Natural killer cell (primary cell): ENCODE measurements at regions not wholly inside any gene's neighbourhood (a gene's known extent, or its start where the extent isn't known, plus 50 kb on each side); places are given as distances from the start of the nearest gene placed in this dataset.

Experiments used
- ATAC-seq, 3 donors: fragments of 150-1000 bp in 2 of 3; fragments of 200-7000 bp in 1 of 3; cut with Tn5 transposase; 1 replicate in 1 of 3; 2 replicates in 2 of 3; pipeline ENCODE4 v1.10.0; 2021; ENCODE audit warnings: mild to moderate bottlenecking in 2 of 3, moderate library complexity in 2 of 3
- DNase-seq, 2 donors: peaks; one replicate each; pipeline versions ENCODE4 v3.0.0 to v3.0.0-alpha.2; 2013 to 2021; ENCODE audit warnings: mixed read lengths in 1 of 2
- H3K27ac ChIP-seq: one replicate; pipeline ENCODE4 v1.5.1; 2013; ENCODE audit warnings: mild to moderate bottlenecking, low read length
- H3K27me3 ChIP-seq: one replicate; pipeline ENCODE4 v1.6.1; 2013; ENCODE audit warnings: low read length; ENCODE audit not compliant: control insufficient read depth, insufficient read depth
- H3K36me3 ChIP-seq: one replicate; pipeline ENCODE4 v1.6.1; 2013; ENCODE audit warnings: low read length; ENCODE audit not compliant: control insufficient read depth, insufficient read depth
- H3K4me1 ChIP-seq: one replicate; pipeline ENCODE4 v1.6.1; 2013; ENCODE audit warnings: low read length; ENCODE audit not compliant: control insufficient read depth, insufficient read depth
- H3K4me3 ChIP-seq: one replicate; pipeline ENCODE4 v1.5.1; 2013; ENCODE audit warnings: low read length
- H3K9me3 ChIP-seq: one replicate; pipeline ENCODE4 v1.6.1; 2013; ENCODE audit warnings: low read length; ENCODE audit not compliant: control insufficient read depth, insufficient read depth
- H3K27ac Mint-ChIP-seq, 2 donors: one replicate each; pipeline ENCODE4 v1.8.0; 2022; ENCODE audit warnings: mild to moderate bottlenecking in 2 of 2, mixed read lengths in 2 of 2, moderate library complexity in 1 of 2
- H3K27me3 Mint-ChIP-seq, 2 donors: one replicate each; pipeline ENCODE4 v1.8.0; 2022; ENCODE audit warnings: low read depth in 2 of 2, mixed read lengths in 2 of 2
- H3K36me3 Mint-ChIP-seq: one replicate; pipeline ENCODE4 v1.8.0; 2022; ENCODE audit warnings: mixed read lengths
- H3K4me1 Mint-ChIP-seq, 2 donors: one replicate each; pipeline ENCODE4 v1.8.0; 2022; ENCODE audit warnings: mixed read lengths in 2 of 2
- H3K4me3 Mint-ChIP-seq: one replicate; pipeline ENCODE4 v1.8.0; 2022; ENCODE audit warnings: mild to moderate bottlenecking, moderate library complexity, mixed read lengths
- H3K9me3 Mint-ChIP-seq, 2 donors: one replicate each; pipeline ENCODE4 v1.8.0; 2022; ENCODE audit warnings: mixed read lengths in 2 of 2
- CTCF ChIP-seq: fragments of 200-600 bp; IDR thresholded peaks from one replicate; pipeline ENCODE4 v1.8.0; 2022; ENCODE audit warnings: antibody characterized with exemption
- WGBS: methylation state at CpG from one replicate; pipeline ENCODE4 v1.1.7; 2013; ENCODE audit warnings: missing lambda C conversion rate; ENCODE audit not compliant: insufficient coverage; 5-methylcytosine and 5-hydroxymethylcytosine counted together
- intact Hi-C: fragments of 100-400 bp; cut with micrococcal nuclease; formaldehyde crosslinking; loops from one replicate; pipeline ENCODE4 v1.14.2; 2022

DNA sequence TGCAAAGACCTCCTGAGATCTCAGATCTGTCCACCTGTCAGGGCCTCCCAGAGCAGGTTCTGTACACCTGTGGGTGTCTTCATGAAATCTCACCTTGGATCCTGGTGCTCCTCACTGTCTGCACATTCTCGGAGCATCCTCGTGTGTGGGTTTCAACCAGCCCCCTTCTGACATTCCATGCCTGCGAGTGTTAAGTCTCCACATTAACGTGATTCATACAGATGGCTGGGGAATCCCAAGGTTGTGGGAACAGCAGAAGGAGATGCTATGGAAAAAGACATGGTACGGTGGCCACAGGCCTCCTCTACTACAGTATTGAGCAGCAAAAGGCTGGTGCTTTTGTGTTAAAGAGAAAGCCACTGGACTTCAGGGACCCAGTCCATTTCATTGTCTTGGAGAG lies 556.5 kb downstream of the DHX35 start:
- no peaks in the 10 kb centered on the region for H3K4me1 ChIP-seq
- no peak overlapping the region for H3K27ac ChIP-seq
- no peak for DNase-seq
- peaks cover 0 to 3% of the 10 kb centered on the region in 2 donors for H3K9me3 Mint-ChIP-seq
- no peak overlapping the region for H3K4me3 Mint-ChIP-seq
- no peaks in the 10 kb centered on the region for H3K4me1 Mint-ChIP-seq
- intact Hi-C loops, result no loop called here
- H3K27me3 Mint-ChIP-seq, result no peaks in the 10 kb centered on the region
- H3K4me3 ChIP-seq, result no peak overlapping the region
- no peaks in the 10 kb centered on the region for H3K36me3 Mint-ChIP-seq
- no peaks in the 10 kb centered on the region for H3K27me3 ChIP-seq
- H3K27ac Mint-ChIP-seq, result no peak overlapping the region
- WGBS, result 85% methylated on average over 5 of the region's 5 CpGs
- ATAC-seq, result no peak
- no peaks in the 10 kb centered on the region for H3K9me3 ChIP-seq
- H3K36me3 ChIP-seq, result no peaks in the 10 kb centered on the region
- no peak for TF ChIP-seq CTCF

DNA sequence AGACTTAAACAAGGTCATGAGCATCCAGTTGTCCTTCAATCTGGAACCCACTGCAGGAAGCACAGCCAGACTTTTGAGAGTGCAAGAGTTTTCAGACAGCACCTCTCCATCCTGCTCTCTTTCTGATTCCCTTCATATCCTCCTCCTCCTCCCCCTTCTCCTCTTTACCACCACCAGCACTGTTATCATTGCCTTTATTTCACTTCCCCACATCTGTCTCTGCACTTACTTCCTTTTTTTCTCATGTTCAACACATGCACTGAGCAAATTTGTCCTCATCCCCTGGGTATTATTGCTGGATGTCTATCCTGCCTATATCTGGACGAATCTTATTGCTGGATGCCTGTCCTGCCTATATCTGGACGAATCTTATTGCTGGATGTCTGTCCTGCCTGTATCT lies 554.8 kb downstream of the DHX35 start:
- intact Hi-C loops, result no loop called here
- TF ChIP-seq CTCF, result no peak
- peaks cover 0 to 3% of the 10 kb centered on the region in 2 donors for H3K9me3 Mint-ChIP-seq
- H3K27me3 Mint-ChIP-seq, result no peaks in the 10 kb centered on the region
- H3K4me3 Mint-ChIP-seq, result no peak overlapping the region
- no peaks in the 10 kb centered on the region for H3K36me3 ChIP-seq
- H3K4me1 Mint-ChIP-seq, result no peaks in the 10 kb centered on the region
- H3K27ac ChIP-seq, result no peak overlapping the region
- no peaks in the 10 kb centered on the region for H3K36me3 Mint-ChIP-seq
- H3K4me1 ChIP-seq, result no peaks in the 10 kb centered on the region
- H3K27me3 ChIP-seq, result no peaks in the 10 kb centered on the region
- DNase-seq (no peak), ATAC-seq (no peak)
- H3K27ac Mint-ChIP-seq, result no peak overlapping the region
- no peaks in the 10 kb centered on the region for H3K9me3 ChIP-seq
- no peak overlapping the region for H3K4me3 ChIP-seq
- 50% methylated on average over 2 of the region's 2 CpGs for WGBS

DNA sequence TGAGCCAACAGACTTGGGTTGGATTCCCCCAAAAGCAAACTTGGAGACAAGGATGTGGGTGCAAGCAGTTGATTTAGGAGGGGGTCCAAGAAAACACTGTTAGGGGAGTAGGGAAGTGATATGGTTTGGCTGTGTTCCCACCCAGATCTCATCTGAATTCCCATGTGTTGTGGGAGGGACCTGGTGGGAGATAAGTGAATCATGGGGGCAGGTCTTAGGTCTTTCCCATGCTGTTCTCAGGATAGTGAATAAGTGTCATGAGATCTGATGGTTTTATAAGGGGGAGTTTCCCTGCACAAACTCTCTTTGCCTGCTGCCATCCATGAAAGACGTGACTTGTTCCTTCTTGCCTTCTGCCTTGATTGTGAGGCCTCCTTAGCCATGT lies 542.6 kb downstream of the DHX35 start:
- Histone ChIP-seq H3K9me3 (no peaks in the 10 kb centered on the region), H3K27ac (no peak overlapping the region), H3K36me3 (no peaks in the 10 kb centered on the region), H3K27me3 (no peaks in the 10 kb centered on the region), H3K4me3 (no peak overlapping the region), H3K4me1 (no peaks in the 10 kb centered on the region)
- DNase-seq, result no peak
- Mint-ChIP-seq H3K4me3 (no peak overlapping the region), H3K27me3 (no peaks in the 10 kb centered on the region), H3K4me1 (no peaks in the 10 kb centered on the region), H3K27ac (no peak overlapping the region), H3K36me3 (no peaks in the 10 kb centered on the region), H3K9me3 (no peaks in the 10 kb centered on the region)
- ATAC-seq, result no peak
- TF ChIP-seq CTCF, result no peak
- intact Hi-C loops, result no loop called here
- 73% methylated on average over 1 of the region's 1 CpG for WGBS

DNA sequence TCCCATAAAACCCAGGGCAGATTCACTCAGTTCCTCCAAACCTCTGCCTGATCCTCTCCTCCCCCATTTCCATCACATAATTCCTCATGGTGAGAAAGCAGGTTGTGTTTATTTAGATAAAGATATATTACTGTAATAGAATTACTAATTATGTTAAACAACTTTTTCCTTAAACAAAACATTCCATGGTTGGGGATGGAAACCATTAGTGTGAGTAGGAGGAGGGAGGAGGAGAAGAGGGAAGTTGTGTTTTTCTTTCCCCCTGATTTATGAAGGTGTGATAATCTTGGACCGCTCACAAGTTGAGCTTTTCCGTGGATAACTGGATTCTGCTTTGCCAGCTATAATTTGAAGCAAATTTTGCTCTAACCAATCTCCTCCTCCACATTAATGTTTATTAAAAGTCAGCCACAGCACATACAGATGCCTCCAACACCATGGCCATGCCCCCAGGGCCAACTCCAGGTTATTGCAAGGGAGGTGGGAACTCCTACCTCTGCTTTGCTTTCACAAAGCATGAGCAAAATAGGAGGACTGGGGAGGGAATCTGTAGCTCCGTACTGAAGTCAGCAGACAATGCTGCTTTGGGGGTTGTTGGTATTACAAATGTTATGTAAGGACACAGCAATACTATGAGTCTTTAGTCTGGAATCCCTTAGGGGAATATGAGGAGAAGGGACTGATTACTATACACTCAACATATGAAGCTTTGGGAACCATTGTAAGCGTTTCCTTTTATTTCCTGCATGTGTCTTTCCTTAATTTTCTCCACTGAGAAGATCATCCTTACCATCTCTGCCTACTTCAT lies 542.0 kb downstream of the DHX35 start:
- 88% methylated on average over 1 of the region's 4 CpGs for WGBS

More for the DNA sequence above, 542.0 kb downstream of the DHX35 start:
- Histone ChIP-seq H3K9me3 (no peaks in the 10 kb centered on the region), H3K27ac (no peak overlapping the region), H3K27me3 (no peaks in the 10 kb centered on the region), H3K4me3 (no peak overlapping the region), H3K4me1 (no peaks in the 10 kb centered on the region), H3K36me3 (no peaks in the 10 kb centered on the region)
- H3K4me3 Mint-ChIP-seq, result no peak overlapping the region
- no peaks in the 10 kb centered on the region for H3K9me3 Mint-ChIP-seq
- DNase-seq (no peak), ATAC-seq (no peak)
- no peak overlapping the region for H3K27ac Mint-ChIP-seq
- no peak for TF ChIP-seq CTCF
- no peaks in the 10 kb centered on the region for H3K36me3 Mint-ChIP-seq
- intact Hi-C loops, result no loop called here
- no peaks in the 10 kb centered on the region for H3K4me1 Mint-ChIP-seq
- H3K27me3 Mint-ChIP-seq, result no peaks in the 10 kb centered on the region
